HCT116 (cell line): ENCODE measurements at regions not wholly inside any gene's neighbourhood (a gene's known extent, or its start where the extent isn't known, plus 50 kb on each side); places are given as distances from the start of the nearest gene placed in this dataset.

Experiments
- ATAC-seq: fragments of 200-7000 bp; cut with Tn5 transposase; 2 replicates; pipeline ENCODE4 v1.9.1; 2020; ENCODE audit warnings: mild to moderate bottlenecking, moderate library complexity
- BruUV-seq: library from RNA; stranded (reverse); fragments of 400-500 nt; replicated peaks from 2 replicates; lab custom pipeline; 2021; lab: Mats Ljungman, UMichigan
- CTCF ChIA-PET: fragments of 300-600 bp; sonication (Branson Sonifier 250); formaldehyde crosslinking; loops from one replicate; lab custom pipeline; 2021; ENCODE audit warnings: antibody characterized with exemption; lab: Charles Lee
- POLR2A ChIA-PET: fragments of 300-600, 350-600 bp; sonication (Branson Sonifier 250); formaldehyde crosslinking; loops from one replicate; lab custom pipeline; 2021; ENCODE audit warnings: antibody characterized with exemption; lab: Charles Lee
- RAD21 ChIA-PET, 2 experiments: fragments of 300-600 bp; sonication (Branson Sonifier 250); formaldehyde crosslinking; loops; one replicate each; lab custom pipeline; 2023; ENCODE audit warnings: low total read pairs in 2 of 2; ENCODE audit not compliant: uncharacterized antibody in 2 of 2, unreplicated experiment in 2 of 2, low non-redundant PET in 1 of 2; lab: Charles Lee
- DNase-seq: peaks from one replicate; pipeline ENCODE4 v3.0.0-alpha.2; 2010; ENCODE audit warnings: low read depth, low spot score
- H2AFZ ChIP-seq: fragments of 200-600 bp; shearing (Covaris generic), sonication (generic); 2 replicates; pipeline ENCODE4 v1.6.1; 2017; ENCODE audit warnings: low read depth, mixed run types, mixed read lengths, antibody characterized with exemption, low read length; ENCODE audit not compliant: poor library complexity, severe bottlenecking
- H3K27ac ChIP-seq: 2 replicates; pipeline ENCODE4 v1.5.1; 2012; ENCODE audit warnings: low read depth, low read length
- H3K27me3 ChIP-seq: fragments of 200-600 bp; sonication (generic); 2 replicates; pipeline ENCODE4 v1.6.1; 2016; ENCODE audit warnings: mixed run types, low read length, mixed read lengths; ENCODE audit not compliant: insufficient read depth
- H3K36me3 ChIP-seq, 2 experiments: fragments of 200-500 bp in 1 of 2; fragments of 200-600 bp in 1 of 2; sonication (Bioruptor generic) in 1 of 2; sonication (generic) in 1 of 2; 2 replicates each; pipeline versions ENCODE4 v1.5.1 to v1.6.1; 2014 to 2016; ENCODE audit warnings: low read length in 2 of 2, inconsistent platforms in 1 of 2, mixed read lengths in 1 of 2, mixed run types in 1 of 2; ENCODE audit not compliant: insufficient read depth in 2 of 2, control insufficient read depth in 1 of 2
- H3K4me1 ChIP-seq, 2 experiments: fragments of 200-600 bp in 1 of 2; sonication (generic) in 1 of 2; 2 replicates each; pipeline versions ENCODE4 v1.5.1 to v1.6.1; 2012 to 2017; ENCODE audit warnings: low read length in 2 of 2, inconsistent platforms in 1 of 2, mild to moderate bottlenecking in 1 of 2, mixed read lengths in 1 of 2, mixed run types in 1 of 2, moderate library complexity in 1 of 2; ENCODE audit not compliant: insufficient read depth in 2 of 2, control insufficient read depth in 1 of 2
- H3K4me2 ChIP-seq: fragments of 200-600 bp; sonication (generic); 2 replicates; pipeline ENCODE4 v1.6.1; 2017; ENCODE audit warnings: mixed run types, low read length, mixed read lengths
- H3K4me3 ChIP-seq, 2 experiments: fragments of 200-600 bp in 1 of 2; sonication (generic) in 1 of 2; replicated peaks in 1 of 2; 2 replicates each; pipeline ENCODE4 v1.5.1; 2011 to 2016; ENCODE audit warnings: low read length in 2 of 2, control low read depth in 1 of 2, low read depth in 1 of 2, mild to moderate bottlenecking in 1 of 2, mixed read lengths in 1 of 2, mixed run types in 1 of 2
- H3K79me2 ChIP-seq: fragments of 200-600 bp; sonication (generic); 2 replicates; pipeline ENCODE4 v1.6.1; 2017; ENCODE audit warnings: mild to moderate bottlenecking, mixed run types, low read length, moderate library complexity, mixed read lengths; ENCODE audit not compliant: insufficient read depth
- H3K9ac ChIP-seq: fragments of 200-600 bp; sonication (generic); 2 replicates; pipeline ENCODE4 v1.6.1; 2016; ENCODE audit warnings: low read length, mixed read lengths
- H3K9me2 ChIP-seq: fragments of 200-600 bp; sonication (generic), shearing (Covaris generic); 2 replicates; pipeline ENCODE4 v1.6.1; 2017; ENCODE audit warnings: mixed run types, mild to moderate bottlenecking, moderate library complexity; ENCODE audit not compliant: insufficient read depth
- H3K9me3 ChIP-seq, 2 experiments: fragments of 200-500 bp in 1 of 2; fragments of 200-600 bp in 1 of 2; sonication (Bioruptor generic) in 1 of 2; sonication (generic) in 1 of 2; 2 replicates each; pipeline ENCODE4 v1.6.1; 2014 to 2017; ENCODE audit warnings: low read length in 2 of 2, mixed read lengths in 2 of 2, inconsistent platforms in 1 of 2, low read depth in 1 of 2, mild to moderate bottlenecking in 1 of 2, mixed run types in 1 of 2, moderate library complexity in 1 of 2; ENCODE audit not compliant: control insufficient read depth in 1 of 2, insufficient read depth in 1 of 2
- H4K20me1 ChIP-seq: fragments of 200-600 bp; sonication (generic), shearing (Covaris generic); 2 replicates; pipeline ENCODE4 v1.6.1; 2017; ENCODE audit warnings: mixed run types, mild to moderate bottlenecking, moderate library complexity; ENCODE audit not compliant: insufficient read depth
- ATF3 ChIP-seq: IDR thresholded peaks from 2 replicates; pipeline ENCODE4 v1.6.1; 2012
- CBX3 ChIP-seq: IDR thresholded peaks from 2 replicates; pipeline ENCODE4 v1.6.1; 2012; ENCODE audit warnings: low read depth
- CEBPB ChIP-seq: IDR thresholded peaks from 2 replicates; pipeline ENCODE4 v1.6.1; 2012; ENCODE audit warnings: low read depth
- CTCF ChIP-seq, 3 experiments: fragments of 200-600 bp in 1 of 3; sonication (generic) in 1 of 3; IDR thresholded peaks in 2 of 3; conservative IDR thresholded peaks in 1 of 3; 2 replicates each; pipeline ENCODE4 v1.5.1; 2012 to 2017; ENCODE audit warnings: low read depth in 2 of 3, low read length in 2 of 3, antibody characterized with exemption in 1 of 3, borderline replicate concordance in 1 of 3, control low read depth in 1 of 3, mild to moderate bottlenecking in 1 of 3, mixed read lengths in 1 of 3, mixed run types in 1 of 3, moderate library complexity in 1 of 3; ENCODE audit not compliant: insufficient read depth in 1 of 3
- FOSL1 ChIP-seq: IDR thresholded peaks from 2 replicates; pipeline ENCODE4 v1.6.1; 2012; ENCODE audit warnings: low read depth
- MAX ChIP-seq: IDR thresholded peaks from 2 replicates; pipeline ENCODE4 v1.6.1; 2012
- RAD21 ChIP-seq: IDR thresholded peaks from 2 replicates; pipeline ENCODE4 v1.6.1; 2012; ENCODE audit warnings: low read depth, mild to moderate bottlenecking
- SIN3A ChIP-seq: IDR thresholded peaks from 2 replicates; pipeline ENCODE4 v1.6.1; 2012; ENCODE audit warnings: low read depth
- SP1 ChIP-seq: IDR thresholded peaks from 2 replicates; pipeline ENCODE4 v1.6.1; 2012; ENCODE audit warnings: low read depth
- SRF ChIP-seq: IDR thresholded peaks from 2 replicates; pipeline ENCODE4 v1.6.1; 2012; ENCODE audit warnings: low read depth
- YY1 ChIP-seq: IDR thresholded peaks from 2 replicates; pipeline ENCODE4 v1.6.1; 2011; ENCODE audit warnings: low read length, low read depth, moderate library complexity, mild to moderate bottlenecking; ENCODE audit not compliant: insufficient replicate concordance; ENCODE audit errors: extremely low read depth
- ZFX ChIP-seq: fragments of 450-650 bp; IDR thresholded peaks from 2 replicates; pipeline ENCODE4 v1.6.1; 2017
- intact Hi-C: fragments of 100-400 bp; cut with micrococcal nuclease; formaldehyde crosslinking; loops from 2 replicates; pipeline ENCODE4 v1.10.0; 2022

GRCh38 chr6:140185991-140186390, 811.5 kb upstream of the CITED2 start:
- POLR2A ChIA-PET, result no interaction called here
- H3K4me3 ChIP-seq, result no peak overlapping the region
- RAD21 ChIA-PET, result no interaction called here

GRCh38 chr6:140183881-140184280, 809.4 kb upstream of the CITED2 start:
- Histone ChIP-seq H3K9me2 (no peaks in the 10 kb centered on the region), H4K20me1 (no peaks in the 10 kb centered on the region), H3K27ac (no peak overlapping the region), H3K27me3 (no peaks in the 10 kb centered on the region), H3K79me2 (no peaks in the 10 kb centered on the region), H3K4me1 (no peaks in the 10 kb centered on the region), H3K9me3 (no peaks in the 10 kb centered on the region), H3K9ac (no peak overlapping the region)
- ATAC-seq, result no peak
- CTCF ChIA-PET, result no interaction called here
- DNase-seq, result no peak
- POLR2A ChIA-PET, result no interaction called here
- intact Hi-C loops, result no loop called here
- TF ChIP-seq ATF3 (no peak), SIN3A (no peak), CEBPB (no peak), CTCF (IDR thresholded peaks at IDR 0.05 in 2 of 3, conservative IDR thresholded peaks at IDR 0.05 in 1 of 3; ENCODE audit: borderline replicate concordance in 1 of 3, insufficient read depth in 1 of 3, low read depth in 2 of 3, low read length in 2 of 3) (no peak), RAD21 (no peak), YY1 (no peak), SP1 (no peak)
- TF ChIP-seq, all 23 proteins: peak for 0
- H3K4me3 ChIP-seq, result no peak overlapping the region
- H3K36me3 ChIP-seq, result no peaks in the 10 kb centered on the region
- no TSS peak for BruUV-seq
- no peak overlapping the region for H2AFZ ChIP-seq
- RAD21 ChIA-PET, result no interaction called here
- H3K4me2 ChIP-seq, result no peak overlapping the region

More at GRCh38 chr6:140185991-140186390, 811.5 kb upstream of the CITED2 start:
- no peak overlapping the region for H3K9ac ChIP-seq
- intact Hi-C loops, result no loop called here
- DNase-seq, result no peak
- no peaks in the 10 kb centered on the region for H3K79me2 ChIP-seq
- H3K36me3 ChIP-seq, result no peaks in the 10 kb centered on the region
- H3K9me2 ChIP-seq, result no peaks in the 10 kb centered on the region
- no peak overlapping the region for H2AFZ ChIP-seq
- no TSS peak for BruUV-seq
- no peak overlapping the region for H3K27ac ChIP-seq
- no peak for TF ChIP-seq ATF3
- TF ChIP-seq ZFX, result no peak
- no peak for TF ChIP-seq SP1
- TF ChIP-seq FOSL1, result no peak
- TF ChIP-seq CEBPB, result no peak
- no peak for TF ChIP-seq MAX
- no peak for TF ChIP-seq CBX3
- no peak for TF ChIP-seq SRF
- TF ChIP-seq SIN3A, result no peak
- TF ChIP-seq, all 23 proteins: peak for 0
- no peak for ATAC-seq
- CTCF ChIA-PET, result no interaction called here
- Histone ChIP-seq H3K4me2 (no peak overlapping the region), H3K27me3 (no peaks in the 10 kb centered on the region), H3K4me1 (no peaks in the 10 kb centered on the region), H3K9me3 (no peaks in the 10 kb centered on the region), H4K20me1 (no peaks in the 10 kb centered on the region)
